ENCODE measurements at regions not wholly inside any gene's neighbourhood (a gene's known extent, or its start where the extent isn't known, plus 50 kb on each side); places are given as distances from the start of the nearest gene placed in this dataset.
"Not testable (repeated sequence)": the region's sequence is repeated elsewhere in the genome, so short reads cannot be mapped to it uniquely, and the experiment has no call there.

- no peak for DNase-seq
Observed at GRCh38 chr2:100703213-100703612, 116.7 kb upstream of the NPAS2 start.

- DNase-seq = no peak
Observed at GRCh38 chr2:100703739-100704138, 116.2 kb upstream of the NPAS2 start.

- no peak for DNase-seq
Observed at GRCh38 chr2:100704156-100704555, 115.8 kb upstream of the NPAS2 start.

GRCh38 chr2:100704711-100705110 lies 115.2 kb upstream of the NPAS2 start:
- no peak for DNase-seq

- DNase-seq = no peak
Observed at GRCh38 chr2:100707016-100707947, 112.7 kb upstream of the NPAS2 start.

- DNase-seq = no peak
Observed at GRCh38 chr2:100708333-100708732, 111.6 kb upstream of the NPAS2 start.

- DNase-seq = no peak
Observed at GRCh38 chr2:100713106-100713505, 106.8 kb upstream of the NPAS2 start.

- DNase-seq = not testable (repeated sequence)
Observed at GRCh38 chr2:100714396-100715010, 105.4 kb upstream of the NPAS2 start.

- DNase-seq = not testable (repeated sequence)
Observed at GRCh38 chr2:100715861-100716260, 104.1 kb upstream of the NPAS2 start.

GRCh38 chr2:100716581-100716980 lies 103.4 kb upstream of the NPAS2 start:
- no peak for DNase-seq

- DNase-seq = no peak
Observed at GRCh38 chr2:100718065-100718629, 101.8 kb upstream of the NPAS2 start.

GRCh38 chr2:100720445-100720844 lies 99.5 kb upstream of the NPAS2 start:
- DNase-seq = no peak

- DNase-seq = no peak
Observed at GRCh38 chr2:100721693-100722092, 98.2 kb upstream of the NPAS2 start.

- DNase-seq = no peak
Observed at GRCh38 chr2:100722125-100722524, 97.8 kb upstream of the NPAS2 start.

- DNase-seq = no peak
Observed at GRCh38 chr2:100726866-100727265, 93.1 kb upstream of the NPAS2 start.

- DNase-seq = no peak
Observed at GRCh38 chr2:100730290-100730868, 89.6 kb upstream of the NPAS2 start.

- DNase-seq = no peak
Observed at GRCh38 chr2:100731535-100731981, 88.4 kb upstream of the NPAS2 start.

GRCh38 chr2:100733391-100734187 lies 86.3 kb upstream of the NPAS2 start:
- DNase-seq = peak; percentile 37

GRCh38 chr2:100736121-100736915 lies 83.6 kb upstream of the NPAS2 start:
- no peak for DNase-seq

GRCh38 chr2:100739735-100740432 lies 80.1 kb upstream of the NPAS2 start:
- DNase-seq = no peak
